ENCODE measurements at regions not wholly inside any gene's neighbourhood (a gene's known extent, or its start where the extent isn't known, plus 50 kb on each side); places are given as distances from the start of the nearest gene placed in this dataset.

DNA sequence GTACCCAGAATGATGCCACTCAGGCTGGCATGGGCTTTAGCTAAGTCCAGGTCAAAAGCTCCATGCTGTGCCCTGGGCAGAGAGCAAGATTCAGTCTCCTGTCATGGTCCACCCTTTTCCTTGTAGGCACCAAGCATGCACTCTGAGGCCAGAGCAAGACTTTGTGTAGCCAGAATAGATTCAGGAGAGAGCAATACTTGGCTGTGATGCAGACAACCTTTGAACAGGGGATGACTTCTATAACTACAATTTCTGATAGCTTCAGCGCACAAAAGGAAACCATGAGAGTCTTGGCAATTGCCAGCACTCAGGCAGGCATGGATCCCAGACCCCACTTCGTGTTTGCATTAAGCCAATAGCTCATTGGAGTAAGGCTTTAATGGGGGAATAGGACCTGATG lies 510.6 kb downstream of the RAB28 start:
- TF ChIP-seq, protein P1, sequence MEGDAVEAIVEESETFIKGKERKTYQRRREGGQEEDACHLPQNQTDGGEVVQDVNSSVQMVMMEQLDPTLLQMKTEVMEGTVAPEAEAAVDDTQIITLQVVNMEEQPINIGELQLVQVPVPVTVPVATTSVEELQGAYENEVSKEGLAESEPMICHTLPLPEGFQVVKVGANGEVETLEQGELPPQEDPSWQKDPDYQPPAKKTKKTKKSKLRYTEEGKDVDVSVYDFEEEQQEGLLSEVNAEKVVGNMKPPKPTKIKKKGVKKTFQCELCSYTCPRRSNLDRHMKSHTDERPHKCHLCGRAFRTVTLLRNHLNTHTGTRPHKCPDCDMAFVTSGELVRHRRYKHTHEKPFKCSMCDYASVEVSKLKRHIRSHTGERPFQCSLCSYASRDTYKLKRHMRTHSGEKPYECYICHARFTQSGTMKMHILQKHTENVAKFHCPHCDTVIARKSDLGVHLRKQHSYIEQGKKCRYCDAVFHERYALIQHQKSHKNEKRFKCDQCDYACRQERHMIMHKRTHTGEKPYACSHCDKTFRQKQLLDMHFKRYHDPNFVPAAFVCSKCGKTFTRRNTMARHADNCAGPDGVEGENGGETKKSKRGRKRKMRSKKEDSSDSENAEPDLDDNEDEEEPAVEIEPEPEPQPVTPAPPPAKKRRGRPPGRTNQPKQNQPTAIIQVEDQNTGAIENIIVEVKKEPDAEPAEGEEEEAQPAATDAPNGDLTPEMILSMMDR (conservative IDR thresholded peaks at IDR 0.05; ENCODE audit: low read depth, low read length) = no peak
- H3K4me2 ChIP-seq = no peak overlapping the region
- H3K4me3 ChIP-seq (IDR thresholded peaks at IDR 0.05; ENCODE audit: insufficient read depth, low read depth, low read length) = no peak overlapping the region

DNA sequence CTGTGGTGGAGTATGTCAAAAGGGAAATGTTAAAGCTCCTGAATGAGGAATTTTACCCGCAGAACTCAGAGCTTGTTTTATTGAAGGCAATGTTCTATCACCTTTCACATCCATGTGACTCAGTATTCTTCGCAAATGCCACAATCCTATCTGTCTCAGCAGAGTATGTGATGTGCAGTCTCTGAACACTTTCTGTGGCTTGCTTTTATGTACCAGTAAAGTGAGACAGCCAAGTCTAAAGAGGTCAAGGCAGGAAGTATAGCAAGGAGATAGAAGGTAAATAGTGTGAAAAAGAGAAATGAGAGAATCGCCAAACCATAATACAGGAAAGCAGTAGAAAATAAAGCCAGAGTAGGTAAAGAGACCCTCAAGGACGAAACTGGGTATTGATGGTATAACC lies 515.8 kb downstream of the RAB28 start:
- TF ChIP-seq, protein P1 (conservative IDR thresholded peaks at IDR 0.05; ENCODE audit: low read depth, low read length) = no peak
- no peaks in the 10 kb centered on the region for H3K27me3 ChIP-seq (ENCODE audit: insufficient read depth, low read depth)
- no peak overlapping the region for H3K9ac ChIP-seq

More for the DNA sequence above, 510.6 kb downstream of the RAB28 start:
- Histone ChIP-seq H3K9ac (no peak overlapping the region), H4K20me1 (ENCODE audit: insufficient read depth) (no peaks in the 10 kb centered on the region), H3K79me2 (ENCODE audit: insufficient read depth, low read depth) (no peaks in the 10 kb centered on the region), H3K36me3 (ENCODE audit: insufficient read depth) (no peaks in the 10 kb centered on the region), H3K4me1 (ENCODE audit: low read depth, poor library complexity, severe bottlenecking) (no peaks in the 10 kb centered on the region), H2AFZ (ENCODE audit: low read depth) (no peak overlapping the region), H3K27ac (no peak overlapping the region), H3K27me3 (ENCODE audit: insufficient read depth, low read depth) (no peaks in the 10 kb centered on the region)

DNA sequence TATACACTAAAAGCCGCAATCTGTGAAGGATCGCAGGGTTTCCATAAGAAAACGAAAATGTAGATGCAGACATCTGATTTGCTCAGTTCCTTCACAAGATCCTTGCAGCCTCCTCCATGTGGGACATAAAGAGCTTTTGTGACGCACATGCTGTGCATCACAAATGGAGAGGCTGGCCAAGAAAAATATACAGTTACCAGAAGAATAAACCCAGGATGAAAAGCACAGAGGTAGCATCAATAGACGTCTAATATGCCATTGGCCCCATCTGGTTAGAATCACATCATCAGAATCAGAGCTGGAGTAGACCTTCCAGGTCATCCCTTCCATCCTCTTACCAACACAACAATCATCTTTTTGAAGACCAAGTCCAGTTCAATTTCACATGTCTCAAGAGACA lies 517.4 kb downstream of the RAB28 start:
- Histone ChIP-seq H3K79me2 (ENCODE audit: insufficient read depth, low read depth) (no peaks in the 10 kb centered on the region), H3K9ac (no peak overlapping the region), H2AFZ (ENCODE audit: low read depth) (no peak overlapping the region), H3K4me3 (IDR thresholded peaks at IDR 0.05; ENCODE audit: insufficient read depth, low read depth, low read length) (no peak overlapping the region), H3K27me3 (ENCODE audit: insufficient read depth, low read depth) (no peaks in the 10 kb centered on the region), H3K36me3 (ENCODE audit: insufficient read depth) (no peaks in the 10 kb centered on the region), H3K4me2 (no peak overlapping the region), H3K27ac (no peak overlapping the region), H4K20me1 (ENCODE audit: insufficient read depth) (no peaks in the 10 kb centered on the region), H3K4me1 (ENCODE audit: low read depth, poor library complexity, severe bottlenecking) (no peaks in the 10 kb centered on the region)
- TF ChIP-seq, protein P1 (conservative IDR thresholded peaks at IDR 0.05; ENCODE audit: low read depth, low read length) = no peak

More for the DNA sequence above, 515.8 kb downstream of the RAB28 start:
- no peak overlapping the region for H3K27ac ChIP-seq
- H3K79me2 ChIP-seq (ENCODE audit: insufficient read depth, low read depth) = no peaks in the 10 kb centered on the region
- H3K4me3 ChIP-seq (IDR thresholded peaks at IDR 0.05; ENCODE audit: insufficient read depth, low read depth, low read length) = no peak overlapping the region
- no peaks in the 10 kb centered on the region for H3K4me1 ChIP-seq (ENCODE audit: low read depth, poor library complexity, severe bottlenecking)
- H3K36me3 ChIP-seq (ENCODE audit: insufficient read depth) = no peaks in the 10 kb centered on the region
- H4K20me1 ChIP-seq (ENCODE audit: insufficient read depth) = no peaks in the 10 kb centered on the region
- H2AFZ ChIP-seq (ENCODE audit: low read depth) = no peak overlapping the region
- no peak overlapping the region for H3K4me2 ChIP-seq

DNA sequence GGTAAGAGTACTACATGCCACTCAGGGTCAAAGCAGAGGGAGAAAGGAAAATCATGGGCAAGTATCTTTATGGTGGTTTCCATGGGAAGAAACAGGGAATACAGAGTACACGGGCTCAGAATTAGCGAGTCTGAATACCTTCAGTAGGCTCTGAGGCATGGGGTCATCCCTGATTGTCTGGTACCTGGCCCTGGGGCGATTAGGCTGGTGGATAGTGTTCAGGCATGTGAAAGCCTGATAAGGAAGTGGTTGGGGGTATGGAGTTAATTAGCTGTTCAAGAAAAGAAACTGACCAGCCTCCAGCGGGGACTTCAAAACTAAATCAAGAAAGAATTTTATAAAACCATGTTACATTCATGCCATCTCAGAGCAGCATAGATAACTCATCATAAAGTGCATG lies 518.8 kb downstream of the RAB28 start:
- Histone ChIP-seq H3K4me3 (IDR thresholded peaks at IDR 0.05; ENCODE audit: insufficient read depth, low read depth, low read length) (no peak overlapping the region), H3K4me2 (no peak overlapping the region), H3K27ac (no peak overlapping the region), H3K9ac (no peak overlapping the region), H4K20me1 (ENCODE audit: insufficient read depth) (no peaks in the 10 kb centered on the region), H3K36me3 (ENCODE audit: insufficient read depth) (no peaks in the 10 kb centered on the region), H2AFZ (ENCODE audit: low read depth) (no peak overlapping the region), H3K27me3 (ENCODE audit: insufficient read depth, low read depth) (no peaks in the 10 kb centered on the region), H3K4me1 (ENCODE audit: low read depth, poor library complexity, severe bottlenecking) (no peaks in the 10 kb centered on the region), H3K79me2 (ENCODE audit: insufficient read depth, low read depth) (no peaks in the 10 kb centered on the region)
- TF ChIP-seq, protein P1 (conservative IDR thresholded peaks at IDR 0.05; ENCODE audit: low read depth, low read length) = no peak

Data from KMS-11 (cell line).